HL-60 (cell line): ENCODE measurements at regions not wholly inside any gene's neighbourhood (a gene's known extent, or its start where the extent isn't known, plus 50 kb on each side); places are given as distances from the start of the nearest gene placed in this dataset.

Experiments
- DNase-seq, 2 experiments: peaks; one replicate each; pipeline ENCODE4 v3.0.0-alpha.2; 2010 to 2020; ENCODE audit warnings: low read depth in 1 of 2, low spot score in 1 of 2
- H3K27ac ChIP-seq: fragments of 250-450 bp; sonication (Bioruptor Pico); replicated peaks from 2 replicates; pipeline ENCODE4 v1.5.1; 2020; ENCODE audit warnings: mild to moderate bottlenecking, moderate library complexity
- H3K27me3 ChIP-seq: fragments of 250-450 bp; sonication (Bioruptor Pico); 2 replicates; pipeline ENCODE4 v1.5.1; 2021; ENCODE audit warnings: mild to moderate bottlenecking, moderate library complexity; ENCODE audit not compliant: insufficient read depth, poor library complexity, severe bottlenecking
- H3K4me3 ChIP-seq: replicated peaks from 2 replicates; pipeline ENCODE4 v1.5.1; 2011; ENCODE audit warnings: mild to moderate bottlenecking, control low read depth, low read length; ENCODE audit not compliant: insufficient read depth
- CTCF ChIP-seq: IDR thresholded peaks from one replicate; pipeline ENCODE4 v1.5.1; 2011; ENCODE audit warnings: low read length, control low read depth, inconsistent platforms; ENCODE audit not compliant: insufficient read depth
- GABPA ChIP-seq: IDR thresholded peaks from 2 replicates; pipeline ENCODE4 v1.6.1; 2012; ENCODE audit warnings: low read depth
- POLR2AphosphoS5 ChIP-seq: IDR thresholded peaks from 2 replicates; pipeline ENCODE4 v1.6.1; 2012; ENCODE audit warnings: low read depth
- REST ChIP-seq: IDR thresholded peaks from 2 replicates; pipeline ENCODE4 v1.6.1; 2012; ENCODE audit warnings: low read depth; ENCODE audit not compliant: insufficient replicate concordance
- SPI1 ChIP-seq: IDR thresholded peaks from 2 replicates; pipeline ENCODE4 v1.6.1; 2012; ENCODE audit warnings: low read depth, mild to moderate bottlenecking, borderline replicate concordance

- no peak overlapping the region for H3K27ac ChIP-seq
- TF ChIP-seq SPI1 (no peak), POLR2AphosphoS5 (no peak), CTCF (no peak), REST (no peak), GABPA (no peak)
- H3K27me3 ChIP-seq, result no peaks in the 10 kb centered on the region
- no peak for DNase-seq
- H3K4me3 ChIP-seq, result no peak overlapping the region
These were observed 417.1 kb downstream of the DMRTA1 start for GRCh38 chr9:22863736-22864135.

GRCh38 chr9:22893196-22893843 is 446.7 kb downstream of the DMRTA1 start:
- no peaks in the 10 kb centered on the region for H3K27me3 ChIP-seq
- no peak overlapping the region for H3K27ac ChIP-seq
- no peak overlapping the region for H3K4me3 ChIP-seq
- TF ChIP-seq GABPA, result no peak
- TF ChIP-seq REST, result no peak
- TF ChIP-seq CTCF, result no peak
- no peak for DNase-seq

GRCh38 chr9:22898591-22898990 is 452.0 kb downstream of the DMRTA1 start:
- H3K4me3 ChIP-seq, result no peak overlapping the region
- no peak overlapping the region for H3K27ac ChIP-seq
- TF ChIP-seq SPI1 (no peak), CTCF (no peak), GABPA (no peak), POLR2AphosphoS5 (no peak), REST (no peak)
- no peak for DNase-seq
- H3K27me3 ChIP-seq, result no peaks in the 10 kb centered on the region
